ENCODE measurements at regions not wholly inside any gene's neighbourhood (a gene's known extent, or its start where the extent isn't known, plus 50 kb on each side); places are given as distances from the start of the nearest gene placed in this dataset.
A peak's percentile ranks its signal among the peaks of the same experiment; 100 is the strongest.

GRCh38 chr9:135009794-135010585 lies 77.5 kb upstream of the OLFM1 start:
- DNase-seq (ENCODE audit: low spot score), result no peak

- no peak for DNase-seq (ENCODE audit: low spot score)
Observed at GRCh38 chr9:135010586-135010860, 76.9 kb upstream of the OLFM1 start.

- DNase-seq (ENCODE audit: low spot score), result no peak
Observed at GRCh38 chr9:135010921-135011320, 76.5 kb upstream of the OLFM1 start.

- DNase-seq (ENCODE audit: low spot score), result no peak
Observed at GRCh38 chr9:135012166-135012565, 75.3 kb upstream of the OLFM1 start.

- DNase-seq (ENCODE audit: low spot score), result no peak
Observed at GRCh38 chr9:135014311-135015010, 73.0 kb upstream of the OLFM1 start.

GRCh38 chr9:135015096-135015495 lies 72.4 kb upstream of the OLFM1 start:
- DNase-seq (ENCODE audit: low spot score), result no peak

- no peak for DNase-seq (ENCODE audit: low spot score)
Observed at GRCh38 chr9:135015565-135015964, 71.9 kb upstream of the OLFM1 start.

- no peak for DNase-seq (ENCODE audit: low spot score)
Observed at GRCh38 chr9:135016037-135016640, 71.3 kb upstream of the OLFM1 start.

GRCh38 chr9:135016876-135017275 lies 70.6 kb upstream of the OLFM1 start:
- DNase-seq (ENCODE audit: low spot score), result no peak

GRCh38 chr9:135017899-135018298 lies 69.6 kb upstream of the OLFM1 start:
- no peak for DNase-seq (ENCODE audit: low spot score)

- no peak for DNase-seq (ENCODE audit: low spot score)
Observed at GRCh38 chr9:135018306-135018915, 69.1 kb upstream of the OLFM1 start.

- no peak for DNase-seq (ENCODE audit: low spot score)
Observed at GRCh38 chr9:135019224-135019623, 68.2 kb upstream of the OLFM1 start.

- no peak for DNase-seq (ENCODE audit: low spot score)
Observed at GRCh38 chr9:135020481-135021392, 66.7 kb upstream of the OLFM1 start.

- DNase-seq (ENCODE audit: low spot score), result no peak
Observed at GRCh38 chr9:135021393-135021789, 66.1 kb upstream of the OLFM1 start.

GRCh38 chr9:135022191-135022870 lies 65.1 kb upstream of the OLFM1 start:
- DNase-seq (ENCODE audit: low spot score), result no peak

- peak; percentile 15 for DNase-seq (ENCODE audit: low spot score)
Observed at GRCh38 chr9:135023088-135023785, 64.2 kb upstream of the OLFM1 start.

- no peak for DNase-seq (ENCODE audit: low spot score)
Observed at GRCh38 chr9:135023786-135024405, 63.6 kb upstream of the OLFM1 start.

- no peak for DNase-seq (ENCODE audit: low spot score)
Observed at GRCh38 chr9:135029463-135029862, 58.0 kb upstream of the OLFM1 start.

- DNase-seq (ENCODE audit: low spot score), result no peak
Observed at GRCh38 chr9:135029871-135030565, 57.5 kb upstream of the OLFM1 start.

All from COLO829 (cell line).